GM10266 (cell line): ENCODE measurements at regions not wholly inside any gene's neighbourhood (a gene's known extent, or its start where the extent isn't known, plus 50 kb on each side); places are given as distances from the start of the nearest gene placed in this dataset.
"Not testable (repeated sequence)": the region's sequence is repeated elsewhere in the genome, so short reads cannot be mapped to it uniquely, and the experiment has no call there.

Experiments used
- DNase-seq: peaks from one replicate; pipeline ENCODE4 v3.0.0; 2012; ENCODE audit errors: extremely low spot score
- CTCF ChIP-seq: IDR thresholded peaks from 2 replicates; pipeline ENCODE4 v1.5.1; 2012; ENCODE audit warnings: mild to moderate bottlenecking, low read depth; ENCODE audit not compliant: control insufficient read depth, insufficient read depth; ENCODE audit errors: missing control alignments

GRCh38 chr10:46095943-46096342 is 49.9 kb upstream of the MSMB start:
- DNase-seq, result not testable (repeated sequence)

GRCh38 chr10:46096446-46096845 is 50.4 kb upstream of the MSMB start:
- TF ChIP-seq CTCF, result no peak
- DNase-seq, result no peak

GRCh38 chr10:46096909-46097575 is 51.0 kb upstream of the MSMB start:
- DNase-seq, result no peak
- TF ChIP-seq CTCF, result no peak

GRCh38 chr10:46097576-46098317 is 51.7 kb upstream of the MSMB start:
- TF ChIP-seq CTCF, result no peak
- no peak for DNase-seq

- no peak for TF ChIP-seq CTCF
- no peak for DNase-seq
These were observed 52.3 kb upstream of the MSMB start for GRCh38 chr10:46098386-46098785.

GRCh38 chr10:46098925-46099324 is 52.9 kb upstream of the MSMB start:
- DNase-seq, result not testable (repeated sequence)

- TF ChIP-seq CTCF, result no peak
- no peak for DNase-seq
These were observed 58.1 kb upstream of the MSMB start for GRCh38 chr10:46104071-46104585.

GRCh38 chr10:46105416-46105815 is 59.3 kb upstream of the MSMB start:
- not testable (repeated sequence) for DNase-seq

GRCh38 chr10:46105856-46106409 is 59.9 kb upstream of the MSMB start:
- not testable (repeated sequence) for DNase-seq
